Transverse colon (tissue), 4 donors: ENCODE measurements at regions not wholly inside any gene's neighbourhood (a gene's known extent, or its start where the extent isn't known, plus 50 kb on each side); places are given as distances from the start of the nearest gene placed in this dataset.
"Not testable (repeated sequence)": the region's sequence is repeated elsewhere in the genome, so short reads cannot be mapped to it uniquely, and the experiment has no call there.

Experiments used
- CTCF ChIP-seq, 5 experiments: fragments of 200-600 bp in 3 of 5; fragments of 450-650 bp in 2 of 5; sonication (generic) in 3 of 5; IDR thresholded peaks; 1 replicate in 2 of 5; 2 replicates in 3 of 5; pipeline ENCODE4 v1.5.1; 2016 to 2017; ENCODE audit warnings: antibody characterized with exemption in 5 of 5, inconsistent platforms in 3 of 5, mild to moderate bottlenecking in 2 of 5, moderate library complexity in 1 of 5
- EP300 ChIP-seq: sonication (generic); formaldehyde crosslinking; IDR thresholded peaks from one replicate; pipeline ENCODE4 v1.6.1; 2017; ENCODE audit warnings: antibody characterized with exemption, low read depth
- POLR2A ChIP-seq: fragments of 450-650 bp; IDR thresholded peaks from one replicate; pipeline ENCODE4 v1.6.1; 2016; ENCODE audit warnings: antibody characterized with exemption, mild to moderate bottlenecking, moderate library complexity
- POLR2AphosphoS5 ChIP-seq, 3 donors: sonication (generic); formaldehyde crosslinking; IDR thresholded peaks; one replicate each; pipeline ENCODE4 v1.6.1; 2016; ENCODE audit warnings: antibody characterized with exemption in 3 of 3

GRCh38 chr16:26474405-26474804 lies 592.3 kb upstream of the C16orf82 start:
- TF ChIP-seq CTCF (IDR thresholded peaks at IDR 0.05); POLR2AphosphoS5 (IDR thresholded peaks at IDR 0.05); POLR2A; EP300: not testable (repeated sequence)
